Chondrocyte (in vitro differentiated cells): ENCODE measurements at regions not wholly inside any gene's neighbourhood (a gene's known extent, or its start where the extent isn't known, plus 50 kb on each side); places are given as distances from the start of the nearest gene placed in this dataset.

Experiments
- DNase-seq: peaks from one replicate; pipeline ENCODE4 v3.0.0; 2021; ENCODE audit warnings: mixed read lengths, low spot score
- H3K27ac Mint-ChIP-seq: one replicate; pipeline ENCODE4 v1.8.0; 2021; ENCODE audit warnings: mild to moderate bottlenecking, moderate library complexity, mixed read lengths; ENCODE audit not compliant: unreplicated experiment
- H3K27me3 Mint-ChIP-seq: 2 replicates; pipeline ENCODE4 v1.8.0; 2021; ENCODE audit warnings: low read depth, mixed read lengths
- H3K36me3 Mint-ChIP-seq: 2 replicates; pipeline ENCODE4 v1.8.0; 2021; ENCODE audit warnings: low read depth, mixed read lengths
- H3K4me1 Mint-ChIP-seq: 2 replicates; pipeline ENCODE4 v1.8.0; 2021; ENCODE audit warnings: low read depth, mild to moderate bottlenecking, mixed read lengths
- H3K4me3 Mint-ChIP-seq: one replicate; pipeline ENCODE4 v1.8.0; 2021; ENCODE audit warnings: mild to moderate bottlenecking, moderate library complexity, mixed read lengths; ENCODE audit not compliant: unreplicated experiment
- H3K9me3 Mint-ChIP-seq: 2 replicates; pipeline ENCODE4 v1.8.0; 2021; ENCODE audit warnings: low read depth, mixed read lengths
- CTCF ChIP-seq: fragments of 200-600 bp; sonication (generic); IDR thresholded peaks from 2 replicates; pipeline ENCODE4 v1.5.0; 2021; ENCODE audit warnings: antibody characterized with exemption, mild to moderate bottlenecking, moderate library complexity

GRCh38 chr2:129465045-129465444 is 514.4 kb upstream of the RAB6C start:
- DNase-seq, result no peak
- Mint-ChIP-seq H3K36me3 (no peaks in the 10 kb centered on the region), H3K4me3 (no peak overlapping the region), H3K9me3 (no peaks in the 10 kb centered on the region), H3K27ac (no peak overlapping the region), H3K4me1 (no peaks in the 10 kb centered on the region), H3K27me3 (no peaks in the 10 kb centered on the region)
- no peak for TF ChIP-seq CTCF

- Mint-ChIP-seq H3K4me1 (no peaks in the 10 kb centered on the region), H3K27me3 (no peaks in the 10 kb centered on the region), H3K9me3 (no peaks in the 10 kb centered on the region), H3K36me3 (no peaks in the 10 kb centered on the region), H3K27ac (no peak overlapping the region), H3K4me3 (no peak overlapping the region)
- TF ChIP-seq CTCF, result no peak
- DNase-seq, result no peak
These were observed 513.1 kb upstream of the RAB6C start for GRCh38 chr2:129466389-129466788.

- Mint-ChIP-seq H3K36me3 (no peaks in the 10 kb centered on the region), H3K27me3 (no peaks in the 10 kb centered on the region), H3K9me3 (no peaks in the 10 kb centered on the region), H3K4me3 (no peak overlapping the region), H3K4me1 (no peaks in the 10 kb centered on the region), H3K27ac (no peak overlapping the region)
- no peak for DNase-seq
- TF ChIP-seq CTCF, result no peak
These were observed 512.3 kb upstream of the RAB6C start for GRCh38 chr2:129467012-129467779.

- H3K4me1 Mint-ChIP-seq, result no peaks in the 10 kb centered on the region
- no peaks in the 10 kb centered on the region for H3K27me3 Mint-ChIP-seq
- TF ChIP-seq CTCF, result no peak
- no peak overlapping the region for H3K4me3 Mint-ChIP-seq
- no peak overlapping the region for H3K27ac Mint-ChIP-seq
- H3K9me3 Mint-ChIP-seq, result no peaks in the 10 kb centered on the region
- DNase-seq, result no peak
- H3K36me3 Mint-ChIP-seq, result no peaks in the 10 kb centered on the region
These were observed 511.5 kb upstream of the RAB6C start for GRCh38 chr2:129467941-129468340.

GRCh38 chr2:129468879-129469278 is 510.6 kb upstream of the RAB6C start:
- no peaks in the 10 kb centered on the region for H3K9me3 Mint-ChIP-seq
- no peaks in the 10 kb centered on the region for H3K4me1 Mint-ChIP-seq
- no peak for TF ChIP-seq CTCF
- H3K27me3 Mint-ChIP-seq, result no peaks in the 10 kb centered on the region
- no peaks in the 10 kb centered on the region for H3K36me3 Mint-ChIP-seq
- H3K27ac Mint-ChIP-seq, result no peak overlapping the region
- H3K4me3 Mint-ChIP-seq, result no peak overlapping the region
- DNase-seq, result no peak
